Putamen (tissue), 1 donor: ENCODE measurements at regions not wholly inside any gene's neighbourhood (a gene's known extent, or its start where the extent isn't known, plus 50 kb on each side); places are given as distances from the start of the nearest gene placed in this dataset.

Experiments
- DNase-seq: peaks from one replicate; pipeline ENCODE4 v3.0.0-alpha.2; 2016; ENCODE audit warnings: low spot score

DNA sequence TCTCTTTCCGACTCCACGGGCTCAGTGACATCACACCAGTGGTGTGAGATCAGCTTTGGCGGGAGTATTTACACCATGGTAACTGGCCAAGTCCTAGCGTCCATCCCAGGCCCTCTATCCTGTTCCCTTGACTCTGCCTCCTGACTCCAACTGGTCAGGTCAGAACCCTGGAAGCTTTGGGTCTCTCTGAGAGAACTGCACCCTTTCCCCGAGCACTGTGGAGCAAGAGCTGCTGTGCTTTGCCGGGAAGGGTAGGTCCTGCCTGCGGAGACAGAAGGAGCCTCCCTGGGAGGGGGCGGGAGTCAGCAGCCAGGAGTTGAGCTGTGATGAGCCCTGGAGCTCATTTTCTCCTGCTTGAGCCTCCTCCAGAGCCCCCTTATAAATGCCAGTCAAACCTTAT is 212.1 kb upstream of the TNRC6C start:
- DNase-seq, result no peak

DNA sequence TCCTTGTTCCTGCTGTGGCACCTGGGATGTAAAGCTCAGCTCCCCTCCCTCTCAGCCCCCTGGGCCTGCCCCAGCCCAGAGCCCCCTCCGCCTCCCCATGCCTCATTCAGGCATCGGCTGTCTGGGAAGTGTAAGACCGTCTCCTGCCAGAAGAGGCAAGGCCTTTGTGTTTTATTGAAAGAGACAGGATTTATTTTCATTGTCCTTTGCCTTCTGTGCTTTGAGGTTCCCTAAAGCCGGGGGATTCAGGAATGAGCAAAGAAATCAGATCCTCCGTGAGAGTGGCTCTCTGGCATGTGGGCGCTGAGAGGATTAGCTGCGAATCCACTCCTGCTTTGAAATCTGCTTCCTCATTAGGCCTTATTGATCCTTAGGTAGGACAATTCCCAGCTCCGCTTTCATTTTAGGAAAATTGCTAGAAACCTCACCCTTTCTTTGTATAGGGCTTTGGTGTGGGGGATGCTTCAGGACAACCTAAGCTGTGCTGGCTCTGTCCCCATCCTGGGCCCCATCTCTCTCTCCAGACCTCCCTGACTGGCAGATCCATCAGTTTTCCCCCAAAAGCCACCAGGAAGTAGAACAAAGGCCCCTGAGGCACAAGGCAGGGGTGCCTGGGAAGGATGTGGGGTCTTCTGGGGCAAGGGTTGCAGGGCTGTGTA is 211.5 kb upstream of the TNRC6C start:
- no peak for DNase-seq

DNA sequence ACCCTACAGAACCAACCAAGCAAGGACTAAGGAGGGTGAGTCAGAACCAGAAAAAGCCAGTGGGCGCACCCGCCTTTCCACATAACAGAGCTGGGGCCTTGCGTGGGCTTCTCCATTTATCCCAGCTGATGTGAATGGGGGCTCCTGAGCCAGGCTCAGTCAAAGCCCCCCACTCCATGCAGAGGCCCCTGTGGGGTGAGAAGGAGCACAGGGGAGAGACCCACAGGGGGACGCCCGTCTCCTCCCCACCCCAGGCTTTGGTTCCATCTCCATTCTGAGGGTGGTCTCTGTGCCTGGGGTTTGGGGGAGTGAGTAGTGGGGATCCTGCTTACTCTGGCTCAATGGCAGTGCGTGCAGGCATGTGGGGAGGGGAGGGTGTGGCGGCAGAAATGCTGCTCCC is 210.1 kb upstream of the TNRC6C start:
- no peak for DNase-seq

DNA sequence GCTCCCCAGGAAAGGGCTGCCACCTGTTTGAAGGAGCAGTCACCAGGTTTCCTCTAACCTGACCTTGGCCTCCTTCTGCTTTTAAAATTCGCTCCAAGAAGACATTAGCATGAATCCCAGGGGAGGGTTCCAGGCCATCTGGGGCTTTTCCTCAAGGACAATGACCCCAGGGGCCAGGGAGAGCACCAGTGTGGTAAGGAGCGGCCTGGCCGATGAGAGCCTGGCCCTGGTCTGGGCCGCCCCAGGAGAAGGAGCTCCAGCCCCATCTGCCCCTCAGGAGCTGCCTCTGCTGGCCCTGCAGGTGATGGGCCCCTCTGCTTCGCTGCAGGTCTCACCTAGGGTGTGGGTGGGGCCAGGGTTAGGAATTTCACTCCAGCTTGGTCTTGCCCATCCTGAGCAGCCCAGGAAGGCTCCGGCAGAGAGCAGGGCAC is 209.2 kb upstream of the TNRC6C start:
- DNase-seq, result no peak

DNA sequence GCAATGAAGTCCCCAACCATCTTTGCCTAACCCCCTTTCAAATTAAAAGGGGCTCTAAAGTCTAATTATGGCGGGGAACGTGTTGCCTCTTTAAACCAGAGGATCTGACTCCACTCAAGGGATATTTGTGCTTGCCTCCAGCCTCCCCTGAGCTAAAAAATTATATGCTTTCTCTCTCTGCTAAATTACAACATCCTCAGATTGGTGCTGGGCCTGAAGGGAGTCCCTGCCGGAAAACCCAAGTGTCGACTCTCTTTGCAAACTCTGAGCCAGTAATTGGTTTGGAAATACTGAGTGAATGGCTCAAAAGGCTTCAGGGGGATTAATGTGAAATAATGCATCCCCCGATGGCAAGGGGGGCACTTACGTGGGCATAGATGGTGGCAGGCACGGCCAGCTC is 208.5 kb upstream of the TNRC6C start:
- no peak for DNase-seq

DNA sequence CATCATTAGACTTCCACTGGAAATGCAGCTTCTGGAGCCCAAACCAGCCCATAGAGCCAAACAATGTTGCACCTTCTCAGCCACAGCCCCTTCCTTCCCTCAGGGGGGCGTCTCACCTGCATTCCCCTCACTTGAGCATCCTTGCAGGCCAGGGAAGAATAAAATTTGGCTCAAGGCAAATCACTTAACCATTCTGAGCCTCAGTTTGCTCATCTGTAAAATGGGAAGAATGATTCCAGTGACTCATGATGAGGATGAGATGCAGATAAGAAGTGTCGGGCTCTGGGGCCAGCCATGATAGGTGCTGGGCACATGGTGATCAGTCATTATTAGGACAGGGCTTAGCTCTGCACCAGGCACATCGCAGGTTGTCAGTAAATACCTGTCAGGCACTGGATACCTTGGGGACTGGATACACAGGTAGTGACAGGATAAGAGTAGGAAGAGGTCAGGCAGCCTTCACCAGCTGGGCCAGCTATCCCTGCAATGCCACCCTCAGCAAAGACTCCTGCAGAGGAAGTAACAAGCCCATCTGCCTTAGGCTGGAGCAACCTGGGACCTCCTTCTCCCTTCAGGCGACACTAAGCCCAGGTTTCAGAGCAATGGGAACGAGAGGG is 208.0 kb upstream of the TNRC6C start:
- no peak for DNase-seq

DNA sequence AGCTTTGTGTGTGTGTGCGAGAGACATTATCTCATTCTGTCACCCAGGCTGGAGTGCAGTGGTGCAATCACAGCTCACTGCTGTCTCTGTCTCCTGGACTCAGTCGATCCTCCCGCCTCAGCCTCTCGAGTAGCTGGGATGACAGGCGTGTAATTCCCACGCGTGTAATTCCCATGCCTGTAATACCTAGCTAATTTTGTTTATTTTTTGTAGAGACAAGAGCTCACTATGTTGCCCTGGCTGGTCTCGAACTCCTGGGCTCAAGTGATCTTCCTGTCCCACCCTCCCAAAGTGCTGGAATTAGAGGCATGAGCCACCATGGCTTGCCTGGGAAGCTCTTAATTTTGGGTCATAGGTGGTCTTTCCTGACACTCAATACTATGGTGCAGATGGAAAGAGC is 205.3 kb upstream of the TNRC6C start:
- no peak for DNase-seq

DNA sequence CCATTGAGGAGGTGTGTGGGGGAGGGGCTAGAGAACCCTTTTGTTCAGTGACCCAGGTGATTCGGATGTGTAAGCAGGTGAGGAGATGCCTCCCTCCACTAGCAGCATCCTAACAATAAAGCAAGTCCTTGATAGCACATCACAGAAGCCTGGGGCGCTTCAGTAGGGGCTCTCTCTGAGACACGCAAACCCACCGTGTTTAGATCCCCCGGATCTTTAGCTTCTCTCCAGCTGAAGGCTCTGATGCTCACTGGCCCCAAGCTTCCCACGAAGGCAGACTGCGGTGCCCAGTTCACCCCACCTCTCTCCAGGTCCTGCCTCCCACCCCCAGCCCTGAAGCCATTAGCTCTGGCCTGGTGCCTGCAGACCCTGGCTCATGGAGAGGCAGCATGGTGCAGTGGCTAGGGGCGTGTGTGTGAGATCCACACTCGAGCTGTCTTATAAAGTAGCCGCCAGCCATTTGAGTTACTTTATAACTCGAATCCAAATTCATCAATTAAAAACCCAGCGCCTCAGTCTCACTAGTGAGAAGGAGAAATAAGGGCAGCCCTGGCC is 204.7 kb upstream of the TNRC6C start:
- no peak for DNase-seq

DNA sequence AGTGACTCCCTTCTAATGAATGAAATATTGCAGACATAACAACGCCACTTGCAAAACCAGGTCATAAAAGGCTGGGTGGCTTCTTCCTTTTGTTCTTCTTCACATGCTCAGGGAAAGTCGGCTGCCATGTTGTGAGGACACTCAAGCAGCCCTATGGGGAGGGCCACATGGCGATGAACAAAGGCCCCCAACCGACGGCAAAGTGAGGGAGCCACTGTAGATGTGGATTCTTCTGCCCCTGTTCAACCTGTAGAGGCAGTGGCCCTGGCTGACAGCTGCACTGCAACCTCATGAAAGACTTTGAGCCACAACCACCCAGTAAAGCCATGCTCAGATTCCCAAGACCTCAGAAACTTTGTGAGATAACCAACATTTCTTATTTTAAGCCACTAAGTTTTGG is 203.5 kb upstream of the TNRC6C start:
- DNase-seq, result no peak

DNA sequence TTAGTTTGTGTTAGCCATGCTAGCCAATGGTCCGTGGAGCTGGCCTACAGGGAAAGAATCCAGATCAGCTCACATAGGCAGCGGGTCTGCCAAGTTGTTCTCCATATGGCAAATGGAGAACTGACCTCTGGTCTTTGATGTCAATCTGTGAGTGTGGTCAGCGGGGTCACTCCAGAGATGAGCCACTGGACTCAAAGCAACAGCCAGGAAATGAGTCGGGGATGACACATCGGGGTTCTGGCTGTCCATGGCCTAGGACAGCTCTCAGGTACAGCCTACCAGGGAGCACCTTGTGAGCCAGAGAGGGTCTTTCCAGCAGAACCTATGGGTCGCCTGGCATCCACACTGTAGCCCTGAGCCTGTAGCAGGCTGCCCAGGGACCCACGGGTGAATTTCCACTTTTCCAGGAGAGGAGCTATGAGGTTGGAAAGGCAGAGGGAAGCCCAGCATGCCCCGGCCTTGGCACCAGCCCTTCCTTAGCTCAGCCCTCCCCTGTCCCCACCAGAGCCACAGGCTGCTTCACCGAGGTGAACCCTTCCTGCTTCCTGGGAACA is 203.0 kb upstream of the TNRC6C start:
- DNase-seq, result no peak

DNA sequence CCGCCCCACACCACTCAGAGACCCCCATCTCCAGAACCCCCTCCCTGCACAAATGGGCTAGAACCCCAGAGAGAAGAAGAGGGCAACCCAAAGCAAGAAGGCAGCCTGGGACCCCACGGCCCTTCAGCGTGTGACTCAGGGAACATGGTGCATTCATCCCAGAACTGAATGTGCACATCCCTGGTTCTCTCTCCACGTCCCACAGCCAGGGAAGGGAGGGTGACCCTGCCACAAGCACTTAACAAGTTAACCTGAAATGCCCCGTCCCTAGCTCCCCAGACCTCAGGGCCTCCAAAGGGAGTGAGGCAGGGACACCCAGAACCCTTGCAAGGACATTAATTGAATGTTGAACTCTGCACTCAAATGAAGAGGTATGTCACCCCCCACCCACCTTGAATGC is 202.5 kb upstream of the TNRC6C start:
- no peak for DNase-seq

DNA sequence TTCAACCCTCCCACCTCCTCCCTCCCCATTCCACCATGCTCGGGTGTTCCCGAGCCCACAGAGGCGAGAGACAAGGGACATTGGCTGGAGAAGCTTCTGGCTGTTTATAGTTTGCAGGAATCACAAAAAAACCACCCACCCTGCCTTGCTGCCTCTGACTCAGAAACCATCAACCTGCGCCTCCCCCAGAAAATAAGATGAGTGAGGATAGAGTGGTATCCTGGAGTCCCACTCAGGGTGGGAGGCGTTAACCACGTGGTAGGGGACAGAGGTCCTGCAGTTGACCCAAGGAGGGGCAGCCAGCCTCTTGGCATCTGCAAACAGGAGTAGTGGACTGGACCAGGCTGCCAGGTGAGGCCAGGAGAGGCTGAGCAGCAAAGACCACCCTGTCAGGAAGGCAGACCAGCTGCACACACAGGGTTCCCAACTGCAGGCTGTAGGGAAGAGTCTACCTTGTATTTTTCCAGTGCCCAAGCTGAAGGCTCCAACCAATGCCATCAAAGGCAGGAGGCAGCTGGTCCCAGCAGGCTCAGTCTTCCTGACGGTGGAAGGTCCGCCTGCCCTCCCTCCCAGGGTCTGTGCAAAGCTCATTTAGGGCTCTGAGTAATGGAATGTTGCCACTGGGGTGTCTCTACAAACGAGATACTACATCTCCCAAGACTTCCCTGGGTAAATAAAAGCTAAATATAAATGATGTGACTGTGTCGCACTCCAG is 201.5 kb upstream of the TNRC6C start:
- DNase-seq, result no peak

DNA sequence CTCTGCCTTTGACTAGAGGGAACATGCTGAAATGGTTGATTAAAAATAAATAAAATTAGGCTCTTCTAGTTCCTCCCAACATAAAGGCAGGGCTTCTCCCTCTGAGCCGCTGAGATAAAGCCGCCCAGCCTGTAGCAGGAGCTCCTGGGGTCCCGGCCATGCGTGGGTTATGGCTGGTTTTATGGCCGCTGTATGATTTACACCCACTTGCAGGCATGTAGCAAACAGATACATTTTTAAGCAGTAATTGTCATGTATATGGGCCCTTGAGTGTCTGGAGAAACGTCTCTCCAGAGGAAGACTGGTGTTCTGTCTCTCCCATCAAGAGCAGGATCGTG is 201.0 kb upstream of the TNRC6C start:
- DNase-seq, result no peak

DNA sequence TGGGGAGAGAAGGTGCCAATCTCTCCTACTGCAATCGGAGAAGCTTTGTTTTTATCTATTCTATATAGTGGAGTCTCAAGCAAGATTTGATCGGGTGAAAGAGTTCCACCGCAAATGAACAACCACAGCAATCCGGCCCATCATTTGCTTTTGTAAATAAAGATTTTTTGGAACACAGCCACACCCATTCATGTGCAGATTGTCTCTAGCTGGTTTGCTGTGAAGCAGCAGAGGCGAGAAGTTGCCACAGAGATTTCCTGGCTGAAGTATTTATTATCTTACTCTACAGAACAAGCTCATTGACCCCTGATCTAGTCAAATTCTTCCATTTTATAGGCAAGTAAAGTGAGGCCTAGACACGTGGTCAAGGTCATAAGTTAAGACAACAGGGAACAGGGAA is 195.5 kb upstream of the TNRC6C start:
- no peak for DNase-seq

DNA sequence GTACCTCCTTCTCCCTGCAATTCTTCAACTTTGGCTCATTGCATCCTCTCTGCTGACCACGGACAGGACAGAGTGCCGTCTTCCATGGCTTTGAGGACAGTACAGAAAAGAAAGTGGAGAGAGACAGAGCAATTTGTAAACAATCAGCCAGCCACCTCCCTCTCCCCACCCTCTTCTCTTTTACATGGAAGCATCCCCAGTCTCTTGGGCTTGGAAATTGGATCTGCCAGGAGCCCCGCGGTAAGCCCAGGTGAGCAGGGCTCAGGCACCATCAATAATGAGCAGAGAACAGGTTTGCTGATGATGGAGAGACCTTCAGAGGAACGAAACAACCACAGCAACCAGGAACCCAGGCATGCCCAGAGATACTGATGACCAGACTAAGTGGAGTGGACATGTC is 194.9 kb upstream of the TNRC6C start:
- no peak for DNase-seq

DNA sequence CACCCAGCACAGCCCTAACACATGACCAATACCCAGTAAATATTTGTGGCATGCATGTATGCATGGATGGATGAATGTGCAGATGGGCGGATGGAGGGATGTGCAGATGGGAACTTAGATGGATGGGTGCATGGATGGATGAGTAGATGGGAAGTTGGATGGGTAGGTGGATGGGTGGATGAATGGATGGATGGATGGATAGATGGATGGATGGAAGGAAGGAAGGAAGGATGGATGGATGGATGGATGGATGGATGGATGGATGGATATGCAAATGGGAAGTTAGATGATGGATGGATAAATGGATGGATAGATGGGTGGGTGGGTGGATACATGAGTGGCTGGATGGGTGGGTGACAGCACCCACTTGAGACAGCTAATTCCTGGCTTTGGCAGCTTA is 193.2 kb upstream of the TNRC6C start:
- DNase-seq, result no peak

DNA sequence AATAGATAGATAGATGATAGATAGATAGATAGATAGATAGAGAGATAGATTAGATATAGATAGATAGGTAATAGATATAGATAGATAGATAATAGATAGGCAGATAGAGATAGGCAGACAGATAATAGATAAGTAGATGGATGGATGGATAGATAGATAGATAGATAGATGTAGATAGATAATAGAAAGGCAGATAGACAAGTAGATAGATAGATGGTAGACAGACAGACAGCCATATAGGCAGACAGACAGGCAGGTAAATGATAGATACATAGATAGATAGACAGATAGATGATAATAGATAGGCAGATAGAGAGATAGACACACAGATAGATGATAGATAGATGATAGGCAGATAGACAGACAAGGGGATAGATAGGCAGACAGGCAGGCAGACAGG is 191.4 kb upstream of the TNRC6C start:
- no peak for DNase-seq

DNA sequence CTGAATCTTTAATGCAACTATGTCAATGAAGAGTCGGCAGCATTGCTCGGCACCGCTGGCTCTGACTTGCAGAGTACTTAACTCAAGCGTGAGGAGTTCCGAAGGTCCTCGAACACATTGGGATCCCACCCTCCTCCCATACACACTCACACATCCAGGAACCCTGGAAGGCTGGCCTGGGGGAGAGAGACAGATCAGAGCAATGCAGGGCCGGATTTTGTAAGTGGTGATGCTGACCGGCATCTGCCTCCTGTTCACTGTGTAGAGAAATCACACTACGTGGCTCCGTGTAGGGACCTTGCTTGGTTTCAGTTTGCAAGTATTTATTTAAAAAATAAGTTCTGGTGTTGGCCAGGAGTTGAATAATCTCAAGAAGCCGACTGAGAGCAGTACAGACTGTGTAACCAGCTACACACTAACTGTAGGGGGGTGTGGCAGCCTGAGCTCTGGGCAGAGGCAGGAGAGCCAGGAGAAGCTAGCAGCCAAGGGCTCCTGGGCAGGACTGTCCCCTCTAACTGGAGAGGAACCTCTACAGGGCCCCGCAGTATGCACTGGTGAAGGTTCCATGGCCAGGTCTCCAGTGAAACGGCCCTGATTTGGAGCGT is 190.2 kb upstream of the TNRC6C start:
- DNase-seq, result no peak

DNA sequence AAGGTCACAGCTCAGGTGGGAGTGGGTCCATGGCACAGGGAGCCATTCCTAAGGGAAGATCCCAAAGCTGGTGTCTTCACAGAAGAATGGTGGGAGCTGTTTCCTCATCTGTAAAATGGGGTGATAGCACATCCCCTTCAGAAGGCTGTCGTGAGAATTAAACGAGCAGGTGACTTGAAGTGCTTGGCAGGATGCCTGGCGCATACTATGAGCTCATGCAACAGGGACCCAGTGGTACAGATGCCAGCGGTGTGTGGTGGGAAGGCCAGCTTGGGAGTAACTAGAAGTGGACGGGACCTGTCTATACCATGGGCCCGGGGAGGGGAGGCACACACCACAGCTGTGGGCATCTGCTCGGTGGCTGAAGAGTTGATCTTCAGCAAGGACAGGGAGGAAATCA is 189.3 kb upstream of the TNRC6C start:
- DNase-seq, result no peak

DNA sequence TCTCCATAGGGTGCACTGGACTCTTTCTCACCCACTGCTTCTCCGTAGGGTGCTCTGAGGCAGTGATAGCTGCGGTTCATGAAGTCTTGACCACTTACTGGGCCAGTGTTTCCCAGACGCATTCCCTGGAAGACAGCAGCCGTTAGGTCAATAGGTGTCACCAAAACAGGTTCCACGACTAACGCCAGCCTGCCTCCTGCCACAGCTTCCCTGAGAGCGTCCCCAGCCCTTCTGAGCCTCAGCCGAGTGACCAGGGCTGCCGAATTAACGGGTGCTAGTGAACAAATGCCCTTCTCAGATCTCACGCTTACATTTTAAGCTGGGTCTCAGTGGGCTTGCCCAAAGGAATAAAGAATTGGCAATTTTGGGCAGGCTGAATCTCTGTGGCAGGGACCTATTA is 188.7 kb upstream of the TNRC6C start:
- no peak for DNase-seq

DNA sequence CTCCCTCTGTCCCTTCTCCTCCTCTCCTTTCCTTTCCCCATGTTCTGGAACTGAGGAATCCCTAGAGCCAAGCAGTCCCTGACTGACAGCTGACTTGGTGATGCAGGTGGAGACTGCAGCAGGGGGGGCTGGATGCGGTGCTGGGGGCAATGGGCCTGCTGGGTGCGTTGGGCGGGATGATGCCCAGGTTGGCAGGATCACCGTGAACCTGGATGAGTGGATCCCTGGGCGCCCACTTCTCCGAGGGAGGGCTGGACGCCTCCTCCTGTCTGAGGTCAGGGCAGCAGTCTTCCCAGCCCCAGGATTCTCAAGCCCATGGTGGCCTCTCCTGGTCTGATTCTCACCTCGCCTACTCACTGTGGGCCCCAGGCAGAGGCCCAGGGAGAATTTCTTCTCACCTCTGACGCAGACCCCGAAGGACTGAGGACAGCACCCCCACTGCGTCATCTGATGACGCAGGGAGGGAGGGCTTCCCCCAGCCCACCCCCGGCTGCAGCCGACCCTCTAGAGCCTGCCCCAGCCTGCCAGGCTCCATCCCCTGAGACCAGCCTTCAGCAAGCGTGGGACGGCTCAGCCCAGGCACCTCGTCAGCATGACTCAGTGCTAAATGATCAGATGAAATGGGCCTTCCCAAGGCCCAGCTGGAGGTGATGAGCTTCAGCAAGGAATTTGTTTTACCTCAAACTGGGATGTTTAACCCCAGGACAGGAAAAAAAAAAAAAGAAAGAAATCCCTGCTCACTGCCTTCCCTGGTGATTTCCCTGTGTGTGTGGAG is 188.0 kb upstream of the TNRC6C start:
- DNase-seq, result no peak

DNA sequence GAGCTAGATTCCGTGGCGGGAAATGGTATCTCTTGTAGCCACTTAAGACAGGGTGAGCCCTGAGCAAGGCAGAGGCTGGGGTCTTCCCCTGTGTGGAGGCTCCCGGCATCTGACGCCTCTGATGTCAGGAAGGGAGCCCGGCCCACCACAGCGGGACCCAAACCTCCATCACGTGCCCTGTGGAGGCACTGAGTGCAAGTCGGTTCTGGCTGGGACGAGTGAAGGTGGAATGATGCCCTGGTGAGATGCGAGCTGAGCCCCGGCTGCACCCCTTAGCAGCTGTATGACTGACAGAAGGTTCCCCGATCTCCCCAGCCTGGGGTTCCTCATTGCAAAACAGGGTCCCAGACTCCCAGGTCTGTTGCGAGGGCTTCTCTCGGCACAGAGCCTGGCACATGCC is 187.4 kb upstream of the TNRC6C start:
- no peak for DNase-seq
